ENCODE measurements at regions not wholly inside any gene's neighbourhood (a gene's known extent, or its start where the extent isn't known, plus 50 kb on each side); places are given as distances from the start of the nearest gene placed in this dataset.
A peak's percentile ranks its signal among the peaks of the same experiment; 100 is the strongest.

- no peaks in the 10 kb centered on the region for H3K27me3 ChIP-seq (ENCODE audit: insufficient read depth)
- H3K36me3 ChIP-seq (replicated peaks in 1 of 2; ENCODE audit: control insufficient read depth in 1 of 2, insufficient read depth in 2 of 2, low read length in 1 of 2) = no peaks in the 10 kb centered on the region
- H3K4me3 ChIP-seq (ENCODE audit: low read depth in 2 of 2, low read length in 1 of 2) = no peak overlapping the region
- WGBS (ENCODE audit: low lambda C conversion rate) = 64% methylated on average over 7 of the region's 7 CpGs
- peak overlapping the region in 1 of 2 experiments; percentile 88; a peak in 2 of 4 replicates for H3K27ac ChIP-seq (ENCODE audit: low read depth in 2 of 2, low read length in 1 of 2)
- no peaks in the 10 kb centered on the region for H3K9me2 ChIP-seq
- peak; percentile 44 for DNase-seq
- no peaks in the 10 kb centered on the region for H3K79me2 ChIP-seq (ENCODE audit: insufficient read depth)
- H3F3A ChIP-seq (replicated peaks; ENCODE audit: insufficient read depth) = no peaks in the 10 kb centered on the region
- H3K4me1 ChIP-seq (ENCODE audit: control insufficient read depth in 1 of 2, insufficient read depth in 2 of 2, low read depth in 1 of 2, low read length in 1 of 2) = peaks cover 0 to 13% of the 10 kb centered on the region in 2 experiments; a peak in 2 of 4 replicates
- CTCF ChIA-PET = interaction anchor here (0.7 to 1.3 kb wide), 4 partner anchors 20 to 613 kb away, joined by 3 to 4 read pairs (median 4); no protein-coding TSS in a partner anchor
- no peaks in the 10 kb centered on the region for H4K20me1 ChIP-seq (ENCODE audit: insufficient read depth)
- no peaks in the 10 kb centered on the region for H3K9me3 ChIP-seq
- H3K9ac ChIP-seq = no peak overlapping the region
- TF ChIP-seq GATA2 (CRISPR knock-in tag; IDR thresholded peaks at IDR 0.05) (peak; percentile 80), MXI1 (IDR thresholded peaks at IDR 0.05; ENCODE audit: low read depth, low read length) (no peak), RCOR1 (IDR thresholded peaks at IDR 0.05; ENCODE audit: low read length) (peak; percentile 92), FOXJ3 (CRISPR knock-in tag; IDR thresholded peaks at IDR 0.05) (peak; percentile 56; the same call in 1 of the 2 replicates), CHD2 (IDR thresholded peaks at IDR 0.05; ENCODE audit: low read length, partially characterized antibody) (peak; percentile 67), REST (IDR thresholded peaks at IDR 0.05; ENCODE audit: low read depth, low read length) (no peak), EP300 (IDR thresholded peaks at IDR 0.05; ENCODE audit: borderline replicate concordance in 1 of 2, low read depth in 1 of 2, low read length in 1 of 2) (peak in 1 of 2 experiments; percentile 86; a peak in 2 of 4 replicates)
- H2AFZ ChIP-seq (ENCODE audit: low read depth) = no peak overlapping the region; the same call in 1 of the 2 replicates
- POLR2A ChIA-PET = no interaction called here
- H3K4me2 ChIP-seq = no peak overlapping the region
These were observed 153.3 kb downstream of the YIPF5 start for GRCh38 chr5:144017119-144017518.

GRCh38 chr5:144017631-144018030, 152.8 kb downstream of the YIPF5 start:
- POLR2A ChIA-PET = no interaction called here
- Histone ChIP-seq H3K4me2 (no peak overlapping the region), H3K4me3 (ENCODE audit: low read depth in 2 of 2, low read length in 1 of 2) (no peak overlapping the region), H3K79me2 (ENCODE audit: insufficient read depth) (no peaks in the 10 kb centered on the region), H4K20me1 (ENCODE audit: insufficient read depth) (no peaks in the 10 kb centered on the region), H3K36me3 (replicated peaks in 1 of 2; ENCODE audit: control insufficient read depth in 1 of 2, insufficient read depth in 2 of 2, low read length in 1 of 2) (no peaks in the 10 kb centered on the region), H3K9me3 (no peaks in the 10 kb centered on the region), H3K27me3 (ENCODE audit: insufficient read depth) (no peaks in the 10 kb centered on the region), H3K9ac (no peak overlapping the region), H3K9me2 (no peaks in the 10 kb centered on the region), H2AFZ (ENCODE audit: low read depth) (peak overlapping the region; percentile 43; the same call in 1 of the 2 replicates), H3K27ac (ENCODE audit: low read depth in 2 of 2, low read length in 1 of 2) (peak overlapping the region in 1 of 2 experiments; percentile 88; a peak in 2 of 4 replicates), H3K4me1 (ENCODE audit: control insufficient read depth in 1 of 2, insufficient read depth in 2 of 2, low read depth in 1 of 2, low read length in 1 of 2) (peaks cover 0 to 13% of the 10 kb centered on the region in 2 experiments; a peak in 2 of 4 replicates), H3F3A (replicated peaks; ENCODE audit: insufficient read depth) (no peaks in the 10 kb centered on the region)
- no peak for TF ChIP-seq ZBTB33 (IDR thresholded peaks at IDR 0.05; ENCODE audit: borderline replicate concordance, low read depth)
- TF ChIP-seq TCF12 (IDR thresholded peaks at IDR 0.05) = no peak
- TF ChIP-seq YY1 (IDR thresholded peaks at IDR 0.05; ENCODE audit: low read depth) = no peak
- 71% methylated on average over 6 of the region's 6 CpGs for WGBS (ENCODE audit: low lambda C conversion rate)
- CTCF ChIA-PET = interaction anchor here (1.0 to 1.3 kb wide), 3 partner anchors 11 to 49 kb away, joined by 3 to 4 read pairs (median 4); no protein-coding TSS in a partner anchor
- DNase-seq = peak; percentile 17
